AG09309 (cell line): ENCODE measurements at regions not wholly inside any gene's neighbourhood (a gene's known extent, or its start where the extent isn't known, plus 50 kb on each side); places are given as distances from the start of the nearest gene placed in this dataset.

Source experiments
- DNase-seq: peaks from one replicate; pipeline ENCODE4 v3.0.0-alpha.2; 2010; ENCODE audit warnings: low read depth
- H3K4me3 ChIP-seq: 2 replicates; pipeline ENCODE4 v1.5.1; 2011; ENCODE audit warnings: mild to moderate bottlenecking, low read depth, low read length, moderate library complexity; ENCODE audit not compliant: control insufficient read depth
- CTCF ChIP-seq: IDR thresholded peaks from 2 replicates; pipeline ENCODE4 v1.5.1; 2011; ENCODE audit warnings: mild to moderate bottlenecking, low read depth, low read length, inconsistent platforms; ENCODE audit not compliant: insufficient read depth, control insufficient read depth; ENCODE audit errors: missing control alignments

GRCh38 chr5:168218746-168219145, 72.7 kb upstream of the WWC1 start:
- DNase-seq: no peak
- H3K4me3 ChIP-seq: no peak overlapping the region
- no peak for TF ChIP-seq CTCF

- TF ChIP-seq CTCF: peak; percentile 83
- peak; percentile 52 for DNase-seq
- no peak overlapping the region for H3K4me3 ChIP-seq
These were observed 71.7 kb upstream of the WWC1 start for GRCh38 chr5:168219515-168220410.

- no peak for DNase-seq
- no peak overlapping the region for H3K4me3 ChIP-seq
- TF ChIP-seq CTCF: no peak
These were observed 67.4 kb upstream of the WWC1 start for GRCh38 chr5:168224085-168224484.

- TF ChIP-seq CTCF: no peak
- H3K4me3 ChIP-seq: no peak overlapping the region
- no peak for DNase-seq
These were observed 65.4 kb upstream of the WWC1 start for GRCh38 chr5:168226012-168226411.

- H3K4me3 ChIP-seq: no peak overlapping the region
- TF ChIP-seq CTCF: no peak
- DNase-seq: no peak
These were observed 64.4 kb upstream of the WWC1 start for GRCh38 chr5:168227001-168227400.

- DNase-seq: peak; percentile 5
- no peak for TF ChIP-seq CTCF
- H3K4me3 ChIP-seq: no peak overlapping the region
These were observed 63.4 kb upstream of the WWC1 start for GRCh38 chr5:168227973-168228615.

GRCh38 chr5:168228668-168229067, 62.8 kb upstream of the WWC1 start:
- no peak for TF ChIP-seq CTCF

More at GRCh38 chr5:168228668-168229067, 62.8 kb upstream of the WWC1 start:
- no peak overlapping the region for H3K4me3 ChIP-seq
- no peak for DNase-seq
